Activated CD8-positive, alpha-beta memory T cell treated with anti-CD3 and anti-CD28 coated beads for 24 hours (primary cell): ENCODE measurements at regions not wholly inside any gene's neighbourhood (a gene's known extent, or its start where the extent isn't known, plus 50 kb on each side); places are given as distances from the start of the nearest gene placed in this dataset.
"Not testable (repeated sequence)": the region's sequence is repeated elsewhere in the genome, so short reads cannot be mapped to it uniquely, and the experiment has no call there.

Source experiments
- DNase-seq: peaks from one replicate; pipeline ENCODE4 v3.0.0-alpha.2; 2020

- no peak for DNase-seq
These were observed 195.2 kb upstream of the RAG2 start for GRCh38 chr11:36792996-36793914.

DNA sequence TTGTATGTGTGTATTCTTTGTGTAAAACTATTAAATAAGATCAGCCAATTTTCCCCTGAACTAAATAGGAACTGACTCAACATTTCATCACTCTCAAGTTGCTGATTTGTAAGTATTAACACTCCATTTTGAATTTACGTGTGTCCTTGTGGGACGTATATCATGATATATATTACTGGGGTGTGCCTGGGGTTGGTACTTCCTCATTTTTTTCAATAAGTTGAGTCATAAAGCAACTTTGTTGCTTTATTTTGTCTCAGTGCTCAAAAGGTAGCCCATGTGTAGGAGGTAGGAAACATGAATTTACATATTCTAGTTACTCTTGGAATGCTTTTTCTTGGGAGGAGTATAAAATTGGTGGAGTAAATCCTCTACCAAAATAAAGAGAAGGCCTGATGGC, 193.9 kb upstream of the RAG2 start:
- no peak for DNase-seq

DNA sequence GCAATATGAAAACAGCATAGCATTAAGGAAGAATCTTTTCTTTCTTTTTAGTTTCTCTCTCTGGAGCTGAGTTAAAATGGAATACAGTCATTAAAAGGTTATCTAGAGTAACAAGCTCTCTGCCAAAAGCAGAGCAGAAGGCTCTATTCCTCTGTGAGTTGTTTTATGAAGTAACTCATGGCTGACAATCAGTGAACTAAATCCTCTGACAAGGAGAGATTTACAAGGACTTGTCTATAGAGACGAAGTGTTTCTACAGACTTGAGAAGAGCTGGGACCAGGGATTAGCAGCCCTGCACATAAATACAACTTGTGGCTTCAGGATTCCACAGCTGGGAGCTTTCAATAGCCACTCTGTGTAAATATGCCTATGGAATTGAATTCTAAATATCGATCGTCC, 192.5 kb upstream of the RAG2 start:
- DNase-seq, result no peak

GRCh38 chr11:36783808-36784207, 185.8 kb upstream of the RAG2 start:
- no peak for DNase-seq

GRCh38 chr11:36779791-36780190, 181.8 kb upstream of the RAG2 start:
- DNase-seq, result no peak

DNA sequence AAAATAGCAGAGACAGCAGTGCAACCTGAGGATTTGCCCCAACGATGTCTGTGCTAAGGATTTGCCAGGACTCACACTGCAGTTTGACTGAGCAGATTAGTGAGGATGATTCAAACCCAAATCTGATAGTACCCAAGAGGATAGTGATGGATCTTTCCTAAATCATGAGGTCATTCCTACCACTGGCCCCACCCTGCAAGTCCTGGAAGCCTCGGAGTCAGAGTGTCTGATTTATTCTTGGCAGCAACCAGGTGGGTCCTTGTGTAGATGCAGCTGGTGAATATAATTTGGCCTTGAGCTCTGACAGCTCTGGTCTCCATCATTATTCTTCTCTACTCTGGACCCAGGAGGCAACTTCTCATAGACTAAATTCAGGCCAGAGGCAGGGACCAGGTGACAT, 179.3 kb upstream of the RAG2 start:
- no peak for DNase-seq

GRCh38 chr11:36775756-36776155, 177.7 kb upstream of the RAG2 start:
- DNase-seq, result no peak

- no peak for DNase-seq
These were observed 177.1 kb upstream of the RAG2 start for GRCh38 chr11:36775130-36775529.

DNA sequence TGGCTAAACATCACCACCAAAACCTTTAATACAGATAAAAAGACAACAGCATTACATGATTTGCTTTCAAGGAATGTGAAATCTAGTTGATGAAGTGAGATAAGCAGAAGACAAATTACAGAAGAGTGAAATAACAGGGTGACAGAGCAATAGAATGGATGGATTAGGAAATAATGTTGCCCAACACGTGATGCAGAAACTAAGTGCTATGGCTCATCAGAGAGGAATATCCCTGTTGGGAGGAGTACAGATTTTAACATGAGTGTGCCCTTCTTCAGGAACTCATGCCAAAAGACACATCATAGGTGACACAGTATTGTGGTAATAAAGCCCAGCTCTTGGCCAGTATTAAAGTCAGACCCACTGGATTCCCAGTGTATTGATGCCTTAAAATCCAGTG, 176.6 kb upstream of the RAG2 start:
- DNase-seq, result no peak

- no peak for DNase-seq
These were observed 165.2 kb upstream of the RAG2 start for GRCh38 chr11:36763187-36763586.

DNA sequence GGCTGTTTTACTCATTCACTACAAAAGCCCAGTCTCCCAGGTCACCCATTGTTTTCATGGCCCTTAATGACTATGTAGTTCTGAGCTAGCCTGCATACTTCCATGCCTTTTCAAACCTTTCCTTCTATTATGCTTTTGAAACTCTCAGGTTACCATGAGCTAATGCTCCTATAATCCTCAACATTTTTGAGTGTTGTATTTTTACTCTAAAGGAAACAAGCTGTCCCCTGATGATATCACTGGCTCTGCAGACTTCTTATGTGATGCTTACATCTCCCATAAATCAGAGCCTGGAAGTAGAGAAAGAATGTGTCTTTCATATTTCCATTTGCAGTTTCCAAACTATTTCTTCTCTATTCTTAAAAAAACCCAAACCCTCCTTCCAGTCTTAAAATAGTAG, 159.0 kb upstream of the RAG2 start:
- DNase-seq, result no peak

DNA sequence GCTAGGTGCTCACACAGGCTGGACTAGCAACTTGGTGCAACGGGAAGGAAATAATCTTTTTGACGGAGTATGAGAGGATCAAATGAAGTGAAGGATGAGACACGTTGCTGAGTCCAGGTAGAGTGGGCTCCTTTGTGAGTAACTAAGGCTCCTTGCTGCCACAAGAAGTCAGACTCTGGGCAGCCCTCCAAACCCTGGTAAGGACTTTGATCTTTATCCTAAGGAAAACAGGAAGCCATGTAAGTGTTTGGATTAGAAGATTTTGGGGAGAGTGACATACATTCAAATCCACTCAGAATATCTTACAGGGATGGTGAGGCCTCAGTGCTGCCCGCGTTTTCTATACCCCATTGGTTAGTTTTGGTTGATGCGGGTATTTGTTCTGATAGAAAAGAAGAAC, 155.9 kb upstream of the RAG2 start:
- no peak for DNase-seq

DNA sequence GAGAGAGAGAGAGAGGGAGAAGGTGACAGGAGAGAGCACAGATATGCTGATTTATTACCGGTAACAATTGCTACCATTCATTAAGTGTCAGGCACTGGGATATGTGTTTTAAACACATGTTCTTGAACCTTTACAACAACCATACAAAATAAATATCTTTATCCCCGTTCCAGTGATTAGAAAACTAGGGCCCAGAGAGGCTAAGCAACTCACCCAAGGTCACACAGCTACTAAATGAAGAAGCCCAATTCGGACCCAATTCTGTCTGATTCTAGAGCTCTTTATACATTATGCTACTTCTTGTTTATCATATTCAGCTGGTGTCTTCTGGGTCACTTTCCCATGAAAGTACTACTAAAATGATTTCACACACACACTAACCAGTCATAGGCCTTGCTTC, 154.0 kb upstream of the RAG2 start:
- DNase-seq, result no peak

GRCh38 chr11:36751335-36751781, 153.3 kb upstream of the RAG2 start:
- DNase-seq, result no peak

DNA sequence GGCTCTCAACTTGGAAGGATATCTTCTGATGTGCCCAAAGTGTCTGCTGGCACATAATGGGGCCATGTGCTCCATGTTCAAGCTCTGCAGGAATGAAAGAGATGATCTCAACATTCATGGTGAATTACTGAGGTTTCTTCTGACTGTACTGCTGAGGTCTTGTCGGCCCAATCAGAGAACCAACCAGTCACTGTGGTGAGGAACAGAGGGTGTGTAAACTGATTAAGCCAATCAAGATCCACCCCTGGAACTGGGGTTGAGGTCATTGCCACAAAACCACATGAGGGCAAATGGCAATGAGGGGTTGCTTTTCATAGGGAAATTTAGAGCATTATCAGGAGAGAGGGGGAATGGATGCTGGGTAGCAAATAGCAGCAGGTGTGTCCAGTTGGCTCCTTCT, 152.3 kb upstream of the RAG2 start:
- no peak for DNase-seq

- no peak for DNase-seq
These were observed 150.8 kb upstream of the RAG2 start for GRCh38 chr11:36748836-36749235.

DNA sequence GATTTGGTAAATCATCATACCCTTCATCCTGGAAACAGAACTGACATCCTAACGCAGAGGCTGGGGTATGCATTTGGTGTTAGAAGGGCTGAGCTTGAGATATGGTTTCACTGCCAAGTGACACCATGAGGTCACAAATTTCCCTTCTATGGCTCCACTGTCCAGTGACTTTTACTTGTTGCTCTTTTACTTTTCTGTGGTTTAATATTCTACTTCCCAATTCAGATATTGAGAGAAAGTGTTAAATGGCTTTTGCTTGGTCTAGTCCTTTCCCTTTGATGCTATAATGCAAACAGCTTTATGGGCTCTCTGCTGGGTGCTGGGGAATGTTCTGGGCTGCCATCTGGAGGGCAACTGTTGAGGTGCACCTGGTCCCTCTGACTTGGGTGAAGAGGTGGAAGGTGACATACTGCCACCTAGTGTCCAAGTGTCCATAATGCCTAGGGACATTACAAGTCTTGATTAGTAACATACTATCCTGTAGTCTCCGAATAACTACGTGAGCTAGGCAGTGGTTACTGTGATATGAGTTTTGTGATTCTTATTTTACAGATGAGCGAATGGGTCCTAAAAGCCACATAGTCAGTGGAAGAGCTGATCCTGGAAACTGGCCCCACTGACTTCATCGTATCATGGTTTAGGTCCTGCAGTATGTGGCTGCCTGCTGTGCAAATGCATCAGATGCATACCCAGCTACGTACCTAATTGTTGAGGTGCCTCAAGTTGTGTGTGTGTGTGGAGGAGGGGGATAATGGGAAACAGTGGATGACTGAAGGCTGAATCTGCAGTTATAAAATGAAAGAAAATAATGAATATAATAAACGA, 149.1 kb upstream of the RAG2 start:
- peak; percentile 87 for DNase-seq

DNA sequence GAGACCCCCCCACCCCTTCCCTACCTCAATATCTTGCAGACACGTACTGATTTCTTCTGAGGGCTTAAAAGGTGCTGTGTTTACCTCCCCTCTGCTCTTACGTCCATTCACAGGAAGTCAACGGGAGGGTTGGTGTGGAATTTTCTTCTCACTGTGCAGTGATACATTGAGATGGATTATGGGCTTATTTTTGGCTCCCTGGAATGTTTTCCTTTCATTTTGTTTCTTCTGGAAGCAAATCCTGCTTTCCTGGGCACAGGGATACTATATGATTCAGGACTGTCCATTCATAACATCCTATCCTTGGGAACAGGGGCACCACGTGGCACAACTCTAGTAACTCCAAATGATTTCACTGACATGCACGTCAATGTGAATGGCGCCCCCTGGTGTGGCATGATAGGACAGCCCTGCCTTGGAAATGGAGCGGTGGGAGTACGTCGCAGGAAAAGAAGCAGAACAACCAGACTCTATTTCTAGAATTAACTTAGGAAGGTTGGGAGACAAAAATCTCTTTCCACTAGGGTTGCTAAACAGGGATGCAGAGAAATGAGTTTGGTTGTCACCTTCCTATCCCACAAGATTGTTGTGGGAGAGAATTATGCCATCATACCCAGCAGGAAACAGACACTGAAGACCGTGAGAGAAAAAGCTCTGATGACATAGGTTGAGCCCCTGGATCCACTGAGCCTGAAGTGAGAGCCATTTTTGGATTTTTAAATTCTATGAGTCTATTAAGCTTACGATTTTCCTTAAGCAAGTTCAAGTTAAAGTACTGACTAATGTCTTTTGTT, 146.5 kb upstream of the RAG2 start:
- DNase-seq, result peak; percentile 76

GRCh38 chr11:36743039-36743438, 145.0 kb upstream of the RAG2 start:
- DNase-seq, result no peak

DNA sequence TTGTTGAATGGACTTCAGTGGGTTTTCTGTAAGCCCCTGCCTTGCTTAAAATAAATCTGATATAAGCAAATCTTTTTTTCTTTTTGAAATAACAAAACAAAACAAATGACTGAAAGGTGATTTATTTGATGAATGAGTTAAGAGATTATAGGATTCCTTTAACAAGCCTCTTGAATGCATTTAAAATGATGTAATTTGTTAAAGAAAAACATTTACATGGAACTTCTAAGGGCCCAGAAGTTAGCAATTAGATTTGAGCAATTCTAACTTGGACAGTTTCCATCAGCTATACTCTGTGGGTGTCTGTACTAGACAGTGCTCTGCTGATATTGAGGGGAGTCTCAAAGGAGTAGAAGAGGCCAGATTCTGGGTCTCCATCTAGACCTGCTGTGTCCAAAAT, 143.5 kb upstream of the RAG2 start:
- DNase-seq, result no peak

- DNase-seq, result no peak
These were observed 140.3 kb upstream of the RAG2 start for GRCh38 chr11:36738292-36738861.

- no peak for DNase-seq
These were observed 138.1 kb upstream of the RAG2 start for GRCh38 chr11:36736103-36736502.

- not testable (repeated sequence) for DNase-seq
These were observed 135.7 kb upstream of the RAG2 start for GRCh38 chr11:36733721-36734120.
